SK-N-MC (cell line): ENCODE measurements at regions not wholly inside any gene's neighbourhood (a gene's known extent, or its start where the extent isn't known, plus 50 kb on each side); places are given as distances from the start of the nearest gene placed in this dataset.

ENCODE experiments used
- EZH2 ChIP-seq: fragments of 200-600 bp; sonication (generic); IDR thresholded peaks from one replicate; pipeline ENCODE4 v1.6.1; 2017; ENCODE audit warnings: antibody characterized with exemption
- FOXP2 ChIP-seq: optimal IDR thresholded peaks from 2 replicates; pipeline ENCODE3; 2011; ENCODE audit warnings: mild to moderate bottlenecking, moderate library complexity; ENCODE audit not compliant: insufficient read depth; ENCODE audit errors: extremely low read length, control extremely low read depth

GRCh38 chr13:34657716-34658115 lies 284.4 kb upstream of the NBEA start:
- TF ChIP-seq EZH2 = no peak
- no peak for TF ChIP-seq FOXP2
